ENCODE measurements at regions not wholly inside any gene's neighbourhood (a gene's known extent, or its start where the extent isn't known, plus 50 kb on each side); places are given as distances from the start of the nearest gene placed in this dataset.

- TF ChIP-seq SRF (IDR thresholded peaks at IDR 0.05; ENCODE audit: low read depth, low read length): no peak
- no peak for TF ChIP-seq CHD1 (IDR thresholded peaks at IDR 0.05; ENCODE audit: low read depth, low read length)
These were observed 158.7 kb upstream of the ZNF507 start (continued) for GRCh38 chr19:32186542-32187330.
